K562 (cell line): ENCODE measurements at regions not wholly inside any gene's neighbourhood (a gene's known extent, or its start where the extent isn't known, plus 50 kb on each side); places are given as distances from the start of the nearest gene placed in this dataset.

Experiments
- CTCF ChIP-seq, 3 experiments: IDR thresholded peaks in 2 of 3; conservative IDR thresholded peaks in 1 of 3; 2 replicates each; pipeline ENCODE4 v1.5.1; 2011 to 2012; ENCODE audit warnings: low read length in 3 of 3, mild to moderate bottlenecking in 3 of 3, control low read depth in 2 of 3, improper control_type of control experiment in 1 of 3, inconsistent platforms in 1 of 3, low read depth in 1 of 3, mixed read lengths in 1 of 3, moderate library complexity in 1 of 3; ENCODE audit not compliant: insufficient read depth in 2 of 3
- EP300 ChIP-seq: IDR thresholded peaks from 2 replicates; pipeline ENCODE4 v1.6.1; 2012; ENCODE audit warnings: low read length, improper control_type of control experiment
- EZH2 ChIP-seq: IDR thresholded peaks from 2 replicates; pipeline ENCODE4 v1.6.1; 2012; ENCODE audit warnings: low read depth, mild to moderate bottlenecking, inconsistent platforms, low read length, borderline replicate concordance
- JUNB ChIP-seq: fragments of 450-650 bp; formaldehyde crosslinking; conservative IDR thresholded peaks from 2 replicates; pipeline ENCODE4 v1.4.0; 2020; ENCODE audit warnings: mild to moderate bottlenecking
- MLX ChIP-seq, 2 experiments: fragments of 450-650 bp in 1 of 2; sonication (generic) in 1 of 2; formaldehyde crosslinking; conservative IDR thresholded peaks; 2 replicates each; pipeline versions ENCODE4 v1.4.0 to v1.8.1; 2020 to 2022; ENCODE audit warnings: mild to moderate bottlenecking in 1 of 2, missing genetic modification reagents in 1 of 2
- MYC ChIP-seq, 2 experiments: fragments of 250-450 bp in 1 of 2; sonication (Bioruptor Pico) in 1 of 2; IDR thresholded peaks; 2 replicates each; pipeline versions ENCODE4 v1.5.1 to v1.6.1; 2012 to 2021; ENCODE audit warnings: low read depth in 2 of 2, borderline replicate concordance in 1 of 2, improper control_type of control experiment in 1 of 2, low read length in 1 of 2, mild to moderate bottlenecking in 1 of 2, moderate library complexity in 1 of 2
- NFYB ChIP-seq: IDR thresholded peaks from 2 replicates; pipeline ENCODE4 v1.6.1; 2011; ENCODE audit warnings: mild to moderate bottlenecking, moderate library complexity; ENCODE audit not compliant: insufficient read length; ENCODE audit errors: extremely low read depth
- RFX7 ChIP-seq: fragments of 250-450 bp; sonication (Bioruptor Pico); IDR thresholded peaks from 2 replicates; pipeline ENCODE4 v1.5.1; 2021; ENCODE audit warnings: mild to moderate bottlenecking
- TEAD4 ChIP-seq, 2 experiments: sonication (generic) in 1 of 2; formaldehyde crosslinking in 1 of 2; IDR thresholded peaks; 2 replicates each; pipeline versions ENCODE4 v1.6.1 to v1.8.0; 2012 to 2022; ENCODE audit warnings: borderline replicate concordance in 1 of 2, inconsistent platforms in 1 of 2, low read length in 1 of 2, mild to moderate bottlenecking in 1 of 2, missing genetic modification reagents in 1 of 2
- ZNF253 ChIP-seq: fragments of 250-450 bp; sonication (Bioruptor Pico); conservative IDR thresholded peaks from 2 replicates; pipeline ENCODE4 v1.6.1; 2021; ENCODE audit warnings: mild to moderate bottlenecking
- ZNF274 ChIP-seq: IDR thresholded peaks from 2 replicates; pipeline ENCODE4 v1.6.1; 2011; ENCODE audit warnings: low read depth, mild to moderate bottlenecking, low read length, moderate library complexity, borderline replicate concordance
- TF ChIP-seq, protein P1 (sequence below): sonication (generic); formaldehyde crosslinking; IDR thresholded peaks from 2 replicates; pipeline ENCODE4 v1.8.1; 2023; ENCODE audit warnings: mild to moderate bottlenecking, missing genetic modification reagents
- TF ChIP-seq, protein P2 (sequence below): fragments of 450-650 bp; IDR thresholded peaks from 2 replicates; pipeline ENCODE4 v1.6.1; 2016; ENCODE audit warnings: borderline replicate concordance

DNA sequence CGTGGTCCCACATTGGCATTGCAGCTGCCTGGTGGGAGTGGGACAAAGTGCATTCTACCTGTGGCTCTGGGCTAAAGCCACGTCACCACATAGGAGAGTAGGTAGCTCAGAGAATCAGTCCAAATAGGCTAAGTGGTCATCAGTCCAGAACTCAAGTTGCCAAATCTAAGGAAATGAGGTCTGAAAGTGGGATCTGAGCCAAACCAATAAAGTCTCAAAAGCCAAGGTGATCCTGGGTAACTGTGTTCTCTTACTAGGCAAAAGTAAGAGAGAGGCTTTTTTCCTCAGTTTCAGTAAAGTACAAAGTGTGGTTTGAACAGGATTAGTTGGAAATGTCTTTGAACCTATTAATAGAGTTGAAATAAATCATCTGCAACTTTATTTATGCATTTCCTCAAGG, 68.6 kb upstream of the CNKSR3 start:
- no peak for TF ChIP-seq MLX (CRISPR knock-in tag; conservative IDR thresholded peaks at IDR 0.05)
- TF ChIP-seq MYC (IDR thresholded peaks at IDR 0.05; ENCODE audit: low read depth, low read length): no peak
- TF ChIP-seq MYC (CRISPR knock-in tag; IDR thresholded peaks at IDR 0.05; ENCODE audit: borderline replicate concordance, low read depth): no peak
- TF ChIP-seq EP300: no peak
- no peak for TF ChIP-seq JUNB
- TF ChIP-seq ZNF253 (CRISPR knock-in tag): no peak
- TF ChIP-seq ZNF274: no peak
- TF ChIP-seq CTCF (IDR thresholded peaks at IDR 0.05 in 2 of 3, conservative IDR thresholded peaks at IDR 0.05 in 1 of 3; ENCODE audit: insufficient read depth in 2 of 3, low read depth in 1 of 3, low read length in 3 of 3): no peak
- TF ChIP-seq, protein P1, sequence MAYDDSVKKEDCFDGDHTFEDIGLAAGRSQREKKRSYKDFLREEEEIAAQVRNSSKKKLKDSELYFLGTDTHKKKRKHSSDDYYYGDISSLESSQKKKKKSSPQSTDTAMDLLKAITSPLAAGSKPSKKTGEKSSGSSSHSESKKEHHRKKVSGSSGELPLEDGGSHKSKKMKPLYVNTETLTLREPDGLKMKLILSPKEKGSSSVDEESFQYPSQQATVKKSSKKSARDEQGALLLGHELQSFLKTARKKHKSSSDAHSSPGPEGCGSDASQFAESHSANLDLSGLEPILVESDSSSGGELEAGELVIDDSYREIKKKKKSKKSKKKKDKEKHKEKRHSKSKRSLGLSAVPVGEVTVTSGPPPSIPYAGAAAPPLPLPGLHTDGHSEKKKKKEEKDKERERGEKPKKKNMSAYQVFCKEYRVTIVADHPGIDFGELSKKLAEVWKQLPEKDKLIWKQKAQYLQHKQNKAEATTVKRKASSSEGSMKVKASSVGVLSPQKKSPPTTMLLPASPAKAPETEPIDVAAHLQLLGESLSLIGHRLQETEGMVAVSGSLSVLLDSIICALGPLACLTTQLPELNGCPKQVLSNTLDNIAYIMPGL: no peak
- no peak for TF ChIP-seq NFYB
- TF ChIP-seq EZH2: no peak
- TF ChIP-seq, protein P2, sequence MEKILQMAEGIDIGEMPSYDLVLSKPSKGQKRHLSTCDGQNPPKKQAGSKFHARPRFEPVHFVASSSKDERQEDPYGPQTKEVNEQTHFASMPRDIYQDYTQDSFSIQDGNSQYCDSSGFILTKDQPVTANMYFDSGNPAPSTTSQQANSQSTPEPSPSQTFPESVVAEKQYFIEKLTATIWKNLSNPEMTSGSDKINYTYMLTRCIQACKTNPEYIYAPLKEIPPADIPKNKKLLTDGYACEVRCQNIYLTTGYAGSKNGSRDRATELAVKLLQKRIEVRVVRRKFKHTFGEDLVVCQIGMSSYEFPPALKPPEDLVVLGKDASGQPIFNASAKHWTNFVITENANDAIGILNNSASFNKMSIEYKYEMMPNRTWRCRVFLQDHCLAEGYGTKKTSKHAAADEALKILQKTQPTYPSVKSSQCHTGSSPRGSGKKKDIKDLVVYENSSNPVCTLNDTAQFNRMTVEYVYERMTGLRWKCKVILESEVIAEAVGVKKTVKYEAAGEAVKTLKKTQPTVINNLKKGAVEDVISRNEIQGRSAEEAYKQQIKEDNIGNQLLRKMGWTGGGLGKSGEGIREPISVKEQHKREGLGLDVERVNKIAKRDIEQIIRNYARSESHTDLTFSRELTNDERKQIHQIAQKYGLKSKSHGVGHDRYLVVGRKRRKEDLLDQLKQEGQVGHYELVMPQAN: no peak
- TF ChIP-seq TEAD4 (IDR thresholded peaks at IDR 0.05; ENCODE audit: low read length): no peak
- no peak for TF ChIP-seq TEAD4 (CRISPR knock-in tag; IDR thresholded peaks at IDR 0.05; ENCODE audit: borderline replicate concordance)
- no peak for TF ChIP-seq RFX7 (CRISPR knock-in tag)
